Activated naive CD4-positive, alpha-beta T cell (primary cell): ENCODE measurements at regions not wholly inside any gene's neighbourhood (a gene's known extent, or its start where the extent isn't known, plus 50 kb on each side); places are given as distances from the start of the nearest gene placed in this dataset.
"Not testable (repeated sequence)": the region's sequence is repeated elsewhere in the genome, so short reads cannot be mapped to it uniquely, and the experiment has no call there.

Experiments
- DNase-seq, 4 experiments: peaks; one replicate each; lab custom pipeline; 2025; lab: John Stamatoyannopoulos, UW

DNA sequence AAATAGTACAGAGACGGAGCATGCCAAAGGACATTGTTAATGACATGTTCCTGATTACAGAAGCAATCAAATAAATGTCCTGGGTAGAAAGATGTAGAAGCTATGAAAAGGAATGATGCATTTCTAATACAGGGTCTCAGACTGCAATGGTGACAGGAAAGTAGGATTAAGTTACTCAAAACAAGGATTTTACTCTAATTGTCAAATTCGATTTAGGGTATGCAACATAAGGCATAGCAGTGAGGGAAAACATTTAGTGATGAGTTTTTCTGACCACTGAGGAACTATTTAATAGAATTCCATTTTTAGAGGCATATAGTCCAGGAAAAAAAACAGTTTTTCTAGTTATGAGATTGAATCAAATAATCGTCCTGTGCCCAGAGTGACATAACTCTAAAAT is 715.1 kb upstream of the ACO1 start:
- DNase-seq: no peak

DNA sequence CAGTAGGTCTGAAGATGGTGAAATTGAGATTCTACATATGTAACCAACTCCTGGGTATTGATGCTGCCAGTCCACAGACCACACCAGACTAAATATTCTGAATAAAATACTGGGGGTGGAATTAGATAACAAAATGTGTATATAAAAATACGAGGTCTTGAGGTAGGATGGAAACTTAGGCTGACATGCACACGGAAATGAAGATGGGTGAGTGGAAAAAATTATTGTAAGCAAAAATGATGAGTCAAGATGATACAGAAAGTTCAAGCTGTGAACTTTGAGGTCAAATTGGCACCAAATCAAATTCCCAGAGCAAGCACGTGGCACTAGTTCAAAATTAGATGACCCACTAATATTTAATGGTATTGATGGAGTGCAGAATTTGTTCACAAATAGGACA is 713.4 kb upstream of the ACO1 start:
- no peak for DNase-seq

DNA sequence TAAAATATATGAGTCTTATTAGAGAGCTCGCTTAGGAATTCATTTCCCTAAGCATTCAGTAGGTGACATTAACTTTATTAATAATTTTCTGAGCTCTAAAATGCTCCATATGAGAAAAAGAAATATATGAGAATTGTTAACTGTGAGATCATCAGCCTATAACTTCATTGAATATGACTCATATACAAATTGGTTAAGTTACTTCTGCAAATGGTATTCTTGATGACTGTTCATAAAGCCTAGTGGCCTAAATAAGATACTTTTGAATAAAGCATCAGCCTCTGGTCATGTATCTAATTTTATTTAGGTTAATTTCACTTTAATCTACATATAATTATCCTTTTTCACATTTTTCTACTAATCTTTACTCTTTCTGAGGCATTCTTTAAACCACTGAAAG is 710.2 kb upstream of the ACO1 start:
- DNase-seq: no peak

DNA sequence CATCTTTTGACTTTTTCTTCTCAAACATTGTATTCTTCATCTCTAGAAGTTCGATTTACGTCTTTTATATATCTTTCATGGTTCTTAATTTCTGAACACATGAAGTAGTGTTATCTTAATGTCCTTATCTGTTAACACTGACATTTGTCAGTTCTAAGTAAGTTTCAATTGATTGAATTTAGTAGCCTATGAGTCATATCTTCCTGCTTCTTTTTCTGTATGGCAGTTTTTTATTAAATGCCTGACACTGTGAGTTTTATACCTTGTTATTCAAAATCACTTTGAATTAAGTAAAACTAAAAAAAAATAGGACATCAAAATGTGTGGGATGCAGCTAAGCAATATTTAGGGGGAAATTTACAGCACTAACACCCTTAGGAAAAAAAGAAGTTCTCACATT is 707.0 kb upstream of the ACO1 start:
- DNase-seq: no peak

- DNase-seq: no peak
Observed at GRCh38 chr9:31677877-31678276, 706.6 kb upstream of the ACO1 start.

- no peak for DNase-seq
Observed at GRCh38 chr9:31683116-31683515, 701.3 kb upstream of the ACO1 start.

GRCh38 chr9:31697956-31698355 is 686.5 kb upstream of the ACO1 start:
- DNase-seq: no peak

DNA sequence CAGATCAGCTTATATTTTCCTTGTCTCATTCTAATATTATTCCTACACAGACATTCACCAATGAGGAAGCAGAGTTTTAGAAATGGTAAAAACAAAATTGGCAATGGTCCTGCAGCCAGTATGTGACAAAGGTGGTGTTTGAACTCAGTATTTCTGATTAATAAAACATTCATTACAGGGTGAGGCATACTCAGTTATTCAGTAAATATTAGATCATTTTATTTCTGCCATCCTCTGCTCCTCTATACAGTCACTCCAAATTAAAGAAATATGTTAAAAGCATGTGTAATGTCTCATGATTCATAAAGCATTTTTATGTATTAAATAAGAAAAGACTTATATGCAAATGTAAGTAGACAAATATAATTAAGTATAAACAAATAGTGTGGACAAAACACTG is 684.6 kb upstream of the ACO1 start:
- DNase-seq: no peak

GRCh38 chr9:31700252-31701045 is 684.0 kb upstream of the ACO1 start:
- no peak for DNase-seq

GRCh38 chr9:31702957-31703356 is 681.5 kb upstream of the ACO1 start:
- no peak for DNase-seq

- no peak for DNase-seq
Observed at GRCh38 chr9:31715250-31715649, 669.2 kb upstream of the ACO1 start.

GRCh38 chr9:31719262-31719661 is 665.2 kb upstream of the ACO1 start:
- DNase-seq: no peak

GRCh38 chr9:31730398-31730797 is 654.0 kb upstream of the ACO1 start:
- DNase-seq: no peak

GRCh38 chr9:31733166-31733565 is 651.3 kb upstream of the ACO1 start:
- no peak for DNase-seq

GRCh38 chr9:31736581-31737179 is 647.8 kb upstream of the ACO1 start:
- no peak for DNase-seq

DNA sequence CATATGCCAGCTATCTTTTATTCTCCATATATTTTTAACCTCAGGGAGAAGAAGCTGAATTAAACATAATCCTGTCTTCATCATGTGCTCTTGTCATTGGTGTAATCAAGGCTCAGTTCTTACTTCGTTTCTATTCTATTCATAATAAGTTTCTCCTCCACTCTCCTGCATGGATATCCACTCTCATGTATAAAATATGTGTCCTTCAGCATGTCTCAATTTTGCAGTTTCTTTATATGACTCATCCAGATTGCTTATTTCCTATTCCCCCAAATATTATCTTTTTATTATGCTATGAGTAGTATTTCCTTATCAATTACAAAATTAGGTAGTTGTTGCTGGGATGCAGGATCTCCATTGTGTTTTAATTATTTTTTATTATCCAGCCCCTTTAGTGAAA is 643.7 kb upstream of the ACO1 start:
- no peak for DNase-seq

DNA sequence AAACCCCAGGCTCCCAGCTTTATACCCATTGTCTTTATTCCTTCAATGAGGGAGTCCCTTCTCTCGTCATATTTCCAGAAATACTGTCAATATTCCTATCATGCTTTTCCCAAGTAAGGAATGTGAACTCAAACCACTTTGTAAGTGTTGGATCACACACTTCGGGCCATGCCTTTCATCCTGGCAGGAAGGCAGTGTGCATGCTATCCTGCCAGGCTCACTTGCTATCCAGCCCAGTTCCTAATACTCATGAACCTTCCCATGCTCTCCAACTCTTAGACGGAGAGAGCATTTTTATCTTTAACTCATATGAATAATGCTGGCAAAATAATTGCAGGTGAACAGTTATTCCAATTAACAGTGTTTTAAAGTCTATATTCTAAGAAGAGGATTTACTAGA is 639.9 kb upstream of the ACO1 start:
- DNase-seq: no peak

DNA sequence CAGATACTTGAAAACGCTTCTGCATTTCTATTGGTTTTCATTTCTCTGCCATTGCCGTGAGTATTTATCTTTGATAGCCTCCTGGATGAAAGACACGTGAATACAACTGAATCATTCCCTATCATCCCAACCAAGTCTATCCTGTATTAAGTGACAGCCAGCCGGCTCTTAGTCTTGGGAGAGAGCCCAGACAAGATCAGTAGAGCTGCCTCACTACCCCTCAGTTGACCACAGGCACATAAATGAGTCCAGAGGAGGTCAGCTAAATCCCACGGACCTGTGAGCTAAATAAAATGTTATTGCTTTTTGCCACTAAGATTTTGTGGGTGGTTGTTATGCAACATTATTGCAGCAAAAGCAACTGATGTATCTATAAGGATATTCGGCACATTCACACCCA is 639.0 kb upstream of the ACO1 start:
- no peak for DNase-seq

GRCh38 chr9:31745886-31746285 is 638.6 kb upstream of the ACO1 start:
- no peak for DNase-seq

- no peak for DNase-seq
Observed at GRCh38 chr9:31753756-31754155, 630.7 kb upstream of the ACO1 start.

GRCh38 chr9:31759703-31760102 is 624.7 kb upstream of the ACO1 start:
- no peak for DNase-seq

- not testable (repeated sequence) for DNase-seq
Observed at GRCh38 chr9:31774021-31774420, 610.4 kb upstream of the ACO1 start.

GRCh38 chr9:31774571-31774970 is 609.9 kb upstream of the ACO1 start:
- DNase-seq: no peak

DNA sequence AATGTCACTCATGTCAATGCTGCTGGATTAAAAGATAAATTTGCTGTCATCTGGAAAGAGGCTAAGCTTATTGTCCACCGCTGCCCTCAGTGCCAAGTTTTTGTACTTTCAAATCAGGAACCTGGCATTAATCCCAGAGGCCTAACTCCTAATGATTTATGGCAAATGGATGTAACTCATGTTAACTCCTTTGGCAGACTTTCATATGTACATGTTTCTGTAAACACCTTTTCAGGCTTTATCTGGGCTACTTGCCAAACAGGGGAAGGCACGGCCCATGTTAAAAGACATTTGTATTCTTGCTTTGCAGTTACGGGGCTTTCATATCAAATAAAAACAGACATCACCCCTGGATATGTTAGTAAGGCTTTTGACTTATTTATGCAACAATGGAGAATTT is 608.0 kb upstream of the ACO1 start:
- no peak for DNase-seq
